RCC 7860 (cell line): ENCODE measurements at regions not wholly inside any gene's neighbourhood (a gene's known extent, or its start where the extent isn't known, plus 50 kb on each side); places are given as distances from the start of the nearest gene placed in this dataset.

Experiments used
- DNase-seq: peaks from one replicate; pipeline ENCODE4 v3.0.0-alpha.2; 2015; ENCODE audit warnings: low spot score
- FAIRE-seq: peaks from 2 replicates; lab custom pipeline; 2012; peaks lifted over from hg19 to GRCh38; lab: Jason Lieb, UNC

DNA sequence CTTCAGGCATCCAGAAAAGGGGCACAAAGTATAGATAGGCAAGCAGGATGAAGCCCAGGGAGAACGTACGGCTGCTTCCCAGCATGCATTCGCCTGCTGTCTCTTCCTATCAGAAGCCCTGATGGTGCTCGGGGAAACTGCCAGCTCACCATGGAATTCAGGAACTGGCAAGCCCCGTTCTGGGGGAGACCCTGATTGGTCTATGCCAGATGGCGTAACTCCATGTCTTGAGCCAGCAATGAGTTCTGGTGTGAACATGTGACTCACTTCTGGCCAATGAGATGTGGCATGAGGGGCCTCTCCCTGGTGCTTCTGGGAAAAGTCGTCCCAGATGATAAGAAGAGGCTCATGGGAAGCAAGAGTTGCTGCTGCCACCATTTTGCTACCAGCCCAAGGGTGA, 270.8 kb downstream of the BCL11B start:
- no peak for DNase-seq
- no peak for FAIRE-seq

DNA sequence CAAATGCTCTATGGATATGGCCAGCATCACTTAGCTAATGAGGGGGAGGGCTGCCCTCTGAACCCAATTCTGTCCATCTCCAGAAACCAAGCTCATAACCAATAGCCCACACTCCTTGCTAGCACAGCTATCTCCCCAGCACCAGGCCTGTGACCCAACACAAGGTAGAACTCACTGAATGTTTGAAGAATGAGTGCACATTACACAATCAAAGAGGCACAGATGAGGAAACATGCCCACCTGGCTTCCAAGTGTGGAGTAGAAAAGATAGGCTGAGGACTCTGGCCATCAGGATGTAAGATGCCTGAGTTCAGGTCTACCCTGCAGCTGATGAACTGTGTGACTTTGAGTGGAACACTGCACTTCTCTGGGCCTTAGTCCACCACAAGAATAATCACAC, 268.4 kb downstream of the BCL11B start:
- no peak for DNase-seq
- FAIRE-seq = no peak

DNA sequence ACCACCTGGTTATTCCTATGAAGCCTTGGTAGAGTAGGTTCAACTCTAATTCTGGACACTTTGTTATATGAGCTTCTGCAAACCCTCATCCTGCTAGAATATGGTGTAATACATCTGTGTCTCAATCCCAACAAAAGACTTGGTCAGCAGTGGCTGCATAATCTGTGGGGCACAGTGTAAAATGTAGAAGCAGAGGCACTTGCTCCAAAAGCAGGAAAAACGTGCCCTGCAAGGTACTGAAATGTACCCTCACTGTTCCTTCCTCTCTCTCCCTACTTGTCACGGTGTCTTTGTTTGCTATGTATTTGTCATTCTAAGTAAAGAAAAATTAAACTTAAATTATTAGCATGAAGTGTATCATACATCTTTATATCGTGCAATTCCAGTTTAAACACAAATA, 267.9 kb downstream of the BCL11B start:
- FAIRE-seq = no peak
- DNase-seq = no peak

DNA sequence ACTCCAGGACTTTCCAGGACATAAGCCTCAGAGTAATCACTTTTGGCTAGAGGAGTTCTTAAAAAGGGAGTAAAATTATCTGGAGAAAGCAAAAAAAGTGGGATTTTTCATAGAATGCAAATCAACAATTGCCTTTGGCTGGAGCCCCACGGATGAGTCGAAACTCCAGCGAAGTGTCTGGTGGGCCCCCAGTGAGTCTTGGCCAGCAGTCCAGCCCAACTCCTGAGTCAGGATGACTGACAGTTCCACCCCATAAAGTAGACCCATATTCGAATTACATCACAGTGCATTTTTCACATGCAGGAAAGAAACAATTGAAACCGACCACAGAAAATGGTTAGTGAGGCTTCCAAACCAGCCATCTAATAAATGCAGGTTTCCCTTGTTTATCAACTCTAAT, 265.7 kb downstream of the BCL11B start:
- DNase-seq (no peak), FAIRE-seq (no peak)

DNA sequence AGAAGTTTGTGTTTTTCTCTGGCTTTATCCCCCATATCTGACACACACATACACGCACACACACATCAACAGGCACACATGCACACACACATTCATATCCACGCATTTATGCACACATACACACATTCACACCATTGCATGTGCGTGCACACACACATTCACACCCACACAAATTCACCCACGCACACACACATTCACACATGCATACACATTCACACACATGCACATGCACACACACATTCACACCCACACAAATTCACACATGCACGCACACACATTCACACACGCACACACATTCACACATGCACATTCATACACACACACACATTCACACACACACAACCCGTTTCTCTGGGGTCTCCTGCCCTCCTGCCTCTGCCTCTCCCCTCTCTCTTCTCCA, 264.2 kb downstream of the BCL11B start:
- FAIRE-seq (no peak), DNase-seq (no peak)

DNA sequence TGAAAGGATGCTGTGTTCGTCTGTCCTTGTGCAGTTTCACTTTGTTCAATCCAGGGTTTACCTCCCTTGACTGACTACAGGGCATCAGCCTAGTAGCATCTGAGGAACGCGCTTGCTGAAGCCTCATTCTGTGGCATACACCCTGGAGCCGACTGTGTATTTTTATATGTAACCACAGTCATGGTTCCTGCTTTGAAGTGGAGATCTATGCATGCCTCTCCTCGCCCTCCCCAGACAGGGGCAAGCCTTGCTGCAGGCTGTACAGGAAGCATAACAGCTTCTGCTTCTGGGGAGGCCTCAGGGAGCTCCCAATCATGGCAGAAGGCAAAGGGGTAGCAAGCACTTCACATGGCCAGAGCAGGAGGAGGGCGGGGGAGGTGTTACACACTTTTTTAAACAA, 262.1 kb downstream of the BCL11B start:
- DNase-seq (no peak), FAIRE-seq (no peak)

DNA sequence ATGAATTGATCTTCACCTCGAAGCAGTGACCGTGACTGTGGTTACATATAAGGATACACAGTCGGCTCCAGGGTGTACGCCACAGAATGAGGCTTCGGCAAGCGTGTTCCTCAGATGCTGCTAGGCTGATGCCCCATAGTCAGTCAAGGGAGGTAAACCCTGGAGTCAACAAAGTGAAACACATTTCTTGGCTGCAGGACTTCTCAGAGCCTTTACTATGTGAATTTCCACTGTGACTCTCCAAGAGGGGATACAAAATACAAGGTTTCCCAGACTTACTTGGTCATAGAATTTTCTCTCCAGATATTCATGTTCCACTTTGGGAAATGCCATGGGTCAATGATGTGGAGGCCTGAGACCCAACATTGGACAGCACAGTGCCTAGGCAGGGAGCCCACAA, 260.6 kb downstream of the BCL11B start:
- FAIRE-seq = no peak

DNA sequence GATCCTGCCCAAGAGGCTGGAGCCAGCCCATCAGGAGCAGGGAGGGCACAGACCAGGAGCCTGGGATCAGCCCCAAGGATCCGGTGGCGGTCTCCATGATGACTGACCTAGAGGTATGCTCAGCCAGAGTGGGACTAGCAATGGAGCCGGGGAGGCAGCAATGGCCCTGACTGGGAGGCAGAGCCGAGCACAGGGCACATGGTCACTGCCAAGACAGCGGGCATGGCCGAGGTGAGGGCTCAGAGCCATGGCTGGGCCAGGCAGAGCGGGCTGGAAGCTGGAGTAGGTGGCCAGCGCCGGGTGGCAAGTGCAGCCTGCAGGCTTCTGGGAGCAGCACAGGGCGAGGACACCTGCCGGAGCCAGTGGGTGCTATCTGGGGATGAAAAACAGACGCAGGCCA, 259.3 kb downstream of the BCL11B start:
- DNase-seq = no peak
- FAIRE-seq = no peak

More for the DNA sequence above, 260.6 kb downstream of the BCL11B start:
- no peak for DNase-seq

DNA sequence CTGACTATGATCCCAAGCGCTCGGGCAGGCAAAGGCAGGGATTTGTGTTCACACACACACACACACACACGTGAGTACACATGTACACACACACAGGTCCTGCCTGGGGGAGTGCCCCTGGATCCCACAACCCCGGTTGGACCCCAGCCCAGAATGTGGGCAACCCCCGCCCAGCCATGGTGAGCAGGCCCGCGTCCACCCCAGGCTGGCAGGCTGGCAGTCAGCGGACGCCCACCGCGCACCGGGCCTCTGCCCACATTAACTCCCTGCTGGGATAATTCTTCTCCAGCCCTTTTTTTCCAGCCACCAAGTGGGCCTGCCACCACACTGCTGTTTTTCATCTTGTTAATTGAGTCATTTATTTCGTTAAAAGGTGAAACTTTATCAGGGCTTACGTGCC, 256.2 kb downstream of the BCL11B start:
- DNase-seq (no peak), FAIRE-seq (no peak)

DNA sequence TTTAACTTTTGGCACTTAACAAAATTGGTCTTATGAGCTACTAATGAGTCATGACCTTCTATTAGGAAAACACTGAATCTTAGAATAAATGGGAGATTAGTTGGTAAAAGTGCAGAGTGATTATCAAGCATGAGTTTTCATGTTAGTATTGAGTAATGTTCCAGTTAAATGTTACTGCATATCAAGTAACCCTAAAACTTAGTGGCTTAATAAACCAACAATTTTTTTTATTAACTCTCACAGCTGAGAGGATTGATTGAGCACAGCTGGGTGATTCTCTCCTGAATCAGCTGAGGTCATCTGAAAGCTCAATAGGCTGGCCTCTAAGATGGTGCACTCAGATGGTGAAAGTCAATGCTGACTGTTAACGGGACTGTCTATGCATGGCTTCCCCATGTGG, 248.6 kb downstream of the BCL11B start:
- FAIRE-seq = no peak
- DNase-seq = no peak

DNA sequence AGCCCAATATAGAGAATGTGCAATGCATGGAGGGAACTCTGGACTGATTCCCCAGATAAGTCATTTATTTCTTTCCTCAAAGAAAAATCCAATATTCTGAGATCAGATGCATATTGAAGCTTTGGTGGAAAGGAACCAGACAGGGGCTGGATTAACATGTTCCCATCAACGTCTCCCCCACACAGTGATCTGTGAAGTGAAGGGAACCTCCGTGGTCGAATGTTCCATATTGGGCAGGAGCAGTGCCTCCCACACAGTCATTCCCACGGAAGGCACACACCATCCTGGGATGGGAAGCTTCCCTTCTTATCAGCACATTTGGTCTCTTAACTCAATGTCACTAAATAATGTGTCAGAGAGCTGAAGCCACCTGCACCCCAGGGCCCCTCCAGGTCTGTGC, 247.1 kb downstream of the BCL11B start:
- DNase-seq (no peak), FAIRE-seq (no peak)

DNA sequence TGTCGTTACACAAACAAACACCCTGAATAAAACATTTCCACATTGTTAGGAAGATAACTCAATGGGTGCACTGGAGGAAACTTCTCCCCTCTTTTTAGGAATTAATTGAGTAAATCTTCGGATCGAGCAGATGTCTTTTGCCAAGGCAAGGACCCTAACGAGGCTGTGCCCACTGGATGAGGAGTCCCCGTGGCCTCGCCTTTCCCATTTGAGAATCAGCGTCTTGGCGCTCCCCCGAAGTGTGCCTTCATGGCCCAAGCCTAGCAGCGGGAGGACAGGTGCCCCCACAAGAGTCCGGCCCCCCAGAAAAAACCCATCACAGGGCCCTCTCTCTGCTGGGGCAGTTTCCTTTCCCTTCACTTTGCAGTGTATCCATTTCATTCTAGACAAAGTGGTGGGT, 246.6 kb downstream of the BCL11B start:
- DNase-seq (no peak), FAIRE-seq (no peak)

DNA sequence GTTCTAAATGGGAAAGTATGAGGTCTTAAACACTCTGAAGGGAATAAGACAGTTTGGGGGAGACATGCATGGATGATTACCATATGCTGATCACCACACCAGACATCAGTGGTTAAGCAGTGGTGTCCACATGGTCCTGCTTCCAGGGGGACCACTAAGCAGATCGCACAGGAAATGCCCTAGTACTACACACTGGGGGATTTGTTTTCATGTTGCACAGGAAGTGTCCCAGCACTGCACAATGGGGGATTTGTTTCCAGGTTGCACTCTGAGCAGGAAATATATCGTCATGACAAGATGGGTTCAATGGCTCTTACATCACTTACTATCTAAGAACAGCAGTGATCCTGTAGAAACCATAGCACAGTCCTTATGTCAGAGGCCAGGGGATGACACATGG, 245.5 kb downstream of the BCL11B start:
- FAIRE-seq = no peak
- DNase-seq = no peak

DNA sequence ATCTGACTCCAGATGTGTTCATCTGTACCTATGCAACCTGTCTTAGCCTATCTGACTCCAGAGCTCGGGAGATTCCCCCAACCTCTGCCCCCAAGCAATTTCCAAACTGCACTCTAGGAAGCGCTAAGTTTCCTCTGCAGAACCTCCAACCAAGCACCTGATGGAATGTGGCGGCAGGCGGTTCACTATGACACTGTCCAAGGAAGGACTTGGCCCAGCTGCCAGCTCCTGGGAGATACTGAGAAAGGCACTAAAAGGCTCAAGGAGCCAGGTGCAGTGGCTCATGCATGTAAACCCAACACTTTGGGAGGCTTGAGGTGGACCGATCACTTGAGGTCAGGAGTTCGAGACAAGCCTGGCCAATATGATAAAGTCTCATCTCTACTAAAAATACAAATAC, 244.0 kb downstream of the BCL11B start:
- no peak for FAIRE-seq
- DNase-seq = no peak

DNA sequence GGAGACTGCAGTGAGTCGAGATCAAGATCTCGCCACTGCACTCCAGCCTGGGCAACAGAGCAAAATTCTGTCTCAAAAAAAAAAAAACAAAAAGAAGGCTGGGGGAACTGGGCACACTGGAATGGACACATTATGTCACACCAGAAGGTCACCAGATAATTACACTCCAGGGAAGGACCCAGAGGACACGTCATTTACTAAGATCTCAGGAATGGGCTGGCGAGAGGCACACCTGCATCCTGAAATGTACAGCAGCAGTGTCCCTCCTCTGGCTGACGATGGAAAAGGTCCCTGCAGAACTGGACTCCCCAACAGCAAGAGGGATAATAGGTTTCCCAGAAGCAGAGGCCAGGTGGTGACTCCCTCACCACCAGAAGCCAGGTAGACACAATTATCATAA, 243.5 kb downstream of the BCL11B start:
- FAIRE-seq (no peak), DNase-seq (no peak)

DNA sequence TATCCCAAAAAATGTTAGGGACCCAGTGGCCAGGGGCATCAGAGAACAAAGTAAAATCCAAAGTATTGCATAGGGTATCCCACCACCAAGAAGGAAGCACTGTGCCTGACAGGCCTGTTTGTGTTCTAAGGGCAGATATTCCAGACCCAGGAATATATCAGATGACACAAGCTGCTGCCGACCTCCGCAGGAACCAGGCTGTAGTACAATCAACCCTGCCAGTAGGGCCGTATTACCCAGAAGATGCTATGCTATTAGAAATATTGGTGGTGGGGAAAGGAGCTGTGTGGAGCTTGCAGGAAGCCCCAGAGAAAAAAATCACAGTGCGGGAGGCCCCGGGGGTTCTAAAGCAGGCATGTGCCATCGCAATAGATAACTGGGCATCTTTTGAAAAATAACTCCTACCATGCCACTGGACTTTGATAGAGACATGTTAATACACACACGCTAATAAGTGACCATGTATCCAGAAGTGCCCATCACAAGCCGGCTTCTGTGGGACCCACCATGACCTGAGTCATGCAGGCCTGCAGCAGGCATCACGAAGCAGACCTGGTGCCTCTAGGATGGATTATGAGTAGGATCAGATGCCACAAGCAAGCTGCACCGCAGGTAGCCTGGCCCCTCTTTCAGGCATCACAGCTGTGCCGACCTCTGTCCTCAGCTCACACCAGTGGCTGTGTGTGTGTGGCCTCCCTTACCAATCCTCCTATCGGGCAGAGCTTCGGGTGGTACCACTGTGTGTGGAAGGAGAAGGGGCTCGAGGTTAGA, 242.7 kb downstream of the BCL11B start:
- no peak for FAIRE-seq

DNA sequence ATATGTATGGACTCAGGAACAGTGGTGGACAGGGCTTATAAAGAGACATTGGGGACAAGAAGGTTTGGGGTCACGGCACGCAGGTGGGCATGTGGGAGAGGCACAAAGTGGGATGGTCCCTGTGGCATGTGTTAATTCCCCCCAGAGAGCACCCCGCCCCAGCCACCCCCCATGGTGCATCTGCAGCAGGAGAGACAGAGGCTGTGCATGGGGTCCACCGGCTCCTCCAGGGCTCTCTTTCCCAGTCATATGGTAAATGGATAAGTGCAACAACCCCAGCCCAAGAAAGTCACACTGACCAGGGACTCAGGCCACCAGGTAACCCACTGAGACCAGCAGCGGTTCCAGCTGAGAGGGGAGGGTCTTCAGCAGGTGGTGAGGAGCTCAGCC, 242.1 kb downstream of the BCL11B start:
- no peak for FAIRE-seq
- no peak for DNase-seq

More for the DNA sequence above, 242.7 kb downstream of the BCL11B start:
- no peak for DNase-seq

DNA sequence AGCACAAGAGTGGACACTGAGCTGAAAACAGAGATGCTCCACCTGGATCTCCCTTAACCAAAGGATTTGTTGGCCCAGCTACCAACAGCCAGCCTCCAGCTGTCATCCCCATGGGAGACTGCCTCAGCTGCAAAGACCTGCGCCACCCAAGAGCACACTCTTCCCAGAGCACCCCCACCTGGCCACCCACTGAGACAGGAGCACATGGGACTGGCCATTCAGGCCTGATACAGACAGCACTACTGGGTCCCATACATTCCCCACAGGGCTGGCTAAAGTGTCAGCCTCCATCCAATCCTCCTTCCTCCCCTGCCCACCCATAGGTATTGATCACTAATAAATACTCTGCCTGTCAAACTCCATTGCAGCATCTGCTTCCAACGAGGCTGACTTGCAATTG, 241.5 kb downstream of the BCL11B start:
- no peak for FAIRE-seq
- no peak for DNase-seq

DNA sequence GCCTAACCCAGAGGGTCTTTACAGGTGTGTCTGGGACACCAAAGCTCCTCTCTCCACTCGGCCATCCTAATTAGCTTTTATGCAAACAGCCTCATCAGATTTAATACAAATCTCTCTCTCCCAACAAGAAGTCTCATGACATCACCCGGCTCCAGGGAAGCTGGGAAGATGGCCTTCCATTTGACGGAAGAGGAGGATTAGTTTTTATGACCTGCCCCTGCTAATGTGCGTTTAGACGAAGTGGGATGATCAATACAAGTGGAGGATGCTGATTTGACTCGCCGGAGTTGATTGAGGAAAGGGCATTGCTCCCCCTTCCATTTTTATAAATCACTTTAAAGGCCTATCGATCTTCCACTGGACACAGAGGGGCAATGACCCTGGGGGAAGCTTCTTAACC, 239.2 kb downstream of the BCL11B start:
- no peak for FAIRE-seq
- DNase-seq = no peak

DNA sequence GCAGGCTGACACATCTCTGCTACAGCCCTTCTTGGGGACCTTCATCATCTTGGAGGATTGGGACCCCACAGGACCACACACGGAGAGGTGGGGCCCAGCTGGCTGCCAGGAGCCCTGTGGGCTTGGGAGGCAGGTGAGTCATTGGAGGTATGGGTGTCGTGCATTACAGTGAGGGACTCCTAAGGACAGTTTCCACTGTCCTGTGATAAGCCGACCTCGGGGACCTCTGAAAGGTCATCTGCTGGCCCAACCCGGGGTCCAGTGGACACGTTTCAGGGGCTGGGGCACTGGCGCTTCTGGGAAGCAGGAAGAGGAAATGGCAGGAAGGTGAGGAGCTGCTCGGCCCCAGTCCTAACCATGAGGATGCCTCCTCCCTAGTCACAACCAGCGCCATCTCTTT, 238.0 kb downstream of the BCL11B start:
- DNase-seq = no peak
- no peak for FAIRE-seq

DNA sequence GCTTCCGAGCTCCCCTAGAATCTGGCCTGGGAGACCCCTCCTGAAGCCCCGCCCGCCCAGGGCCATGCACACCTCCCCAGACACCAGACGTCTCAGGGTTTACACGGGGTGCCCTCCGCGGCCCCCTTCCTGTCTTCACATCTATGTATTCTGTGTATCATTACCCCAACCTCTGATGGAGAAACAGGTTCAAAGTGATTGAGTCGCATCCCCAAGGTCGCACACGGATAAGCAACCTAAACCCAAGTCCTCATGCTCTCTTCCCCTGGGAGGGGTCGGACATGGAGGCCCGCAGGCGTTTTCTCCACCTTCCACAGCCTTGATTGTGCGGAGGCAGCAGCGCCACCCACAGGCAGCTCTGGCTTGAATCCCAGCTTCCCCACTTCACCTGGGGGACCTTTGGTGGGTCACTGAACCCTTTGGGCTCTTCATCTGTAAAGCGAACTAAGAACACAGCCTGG, 237.3 kb downstream of the BCL11B start:
- DNase-seq (no peak), FAIRE-seq (no peak)

DNA sequence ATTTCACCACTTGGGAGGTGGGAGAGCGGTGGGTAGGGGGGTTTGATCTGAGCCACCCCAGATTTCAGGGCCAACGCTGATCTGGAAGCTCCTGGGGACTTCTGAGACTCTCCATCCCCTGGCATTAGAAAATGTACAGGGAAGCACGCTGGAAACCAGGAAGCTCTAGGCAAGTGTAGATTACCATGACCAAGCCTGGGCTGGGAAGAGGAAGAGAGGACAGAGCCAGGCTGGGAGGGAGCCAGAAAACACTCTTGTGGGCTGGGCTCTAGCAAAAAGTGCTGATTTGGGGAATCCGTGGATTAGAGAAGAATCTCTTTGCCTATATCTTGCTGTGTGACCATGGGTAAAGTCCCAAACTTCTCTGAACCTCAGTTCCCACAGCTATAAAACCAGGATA, 236.7 kb downstream of the BCL11B start:
- no peak for FAIRE-seq
- DNase-seq = no peak
